KMS-11 (cell line): ENCODE measurements at regions not wholly inside any gene's neighbourhood (a gene's known extent, or its start where the extent isn't known, plus 50 kb on each side); places are given as distances from the start of the nearest gene placed in this dataset.

Source experiments
- H2AFZ ChIP-seq: fragments of 200-600 bp; sonication (generic); 2 replicates; pipeline ENCODE4 v1.6.1; 2016; ENCODE audit warnings: antibody characterized with exemption, mixed run types, low read depth
- H3K27ac ChIP-seq: fragments of 200-600 bp; sonication (generic); 2 replicates; pipeline ENCODE4 v1.6.1; 2016; ENCODE audit warnings: mild to moderate bottlenecking, mixed run types
- H3K27me3 ChIP-seq: fragments of 200-600 bp; sonication (generic); 2 replicates; pipeline ENCODE4 v1.6.1; 2017; ENCODE audit warnings: mild to moderate bottlenecking, low read depth, mixed run types, moderate library complexity; ENCODE audit not compliant: insufficient read depth
- H3K36me3 ChIP-seq: fragments of 200-600 bp; sonication (generic); 2 replicates; pipeline ENCODE4 v1.6.1; 2017; ENCODE audit warnings: mild to moderate bottlenecking, mixed run types; ENCODE audit not compliant: insufficient read depth
- H3K4me1 ChIP-seq: fragments of 200-600 bp; sonication (generic); 2 replicates; pipeline ENCODE4 v1.6.1; 2016; ENCODE audit warnings: mild to moderate bottlenecking, low read depth, mixed run types; ENCODE audit not compliant: poor library complexity, severe bottlenecking
- H3K4me2 ChIP-seq: fragments of 200-600 bp; sonication (generic); 2 replicates; pipeline ENCODE4 v1.7.0; 2016; ENCODE audit warnings: mild to moderate bottlenecking, mixed run types
- H3K4me3 ChIP-seq: fragments of 200-600 bp; sonication (generic); IDR thresholded peaks from 2 replicates; pipeline ENCODE4 v1.6.1; 2017; ENCODE audit warnings: low read depth, low read length, mixed read lengths; ENCODE audit not compliant: insufficient read depth
- H3K79me2 ChIP-seq: fragments of 200-600 bp; sonication (generic); 2 replicates; pipeline ENCODE4 v1.6.1; 2016; ENCODE audit warnings: low read depth, mixed run types; ENCODE audit not compliant: insufficient read depth
- H3K9ac ChIP-seq: fragments of 200-600 bp; sonication (generic); 2 replicates; pipeline ENCODE4 v1.6.1; 2016; ENCODE audit warnings: mild to moderate bottlenecking, mixed run types
- H4K20me1 ChIP-seq: fragments of 200-600 bp; sonication (generic); 2 replicates; pipeline ENCODE4 v1.6.1; 2016; ENCODE audit warnings: mild to moderate bottlenecking, mixed run types; ENCODE audit not compliant: insufficient read depth
- TF ChIP-seq, protein P1 (sequence below): fragments of 200-600 bp; sonication (generic); conservative IDR thresholded peaks from 2 replicates; pipeline ENCODE4 v1.6.1; 2017; ENCODE audit warnings: low read depth, mild to moderate bottlenecking, antibody characterized with exemption, low read length, moderate library complexity, mixed read lengths

- no peak overlapping the region for H3K27ac ChIP-seq
- H3K36me3 ChIP-seq = no peaks in the 10 kb centered on the region
- TF ChIP-seq, protein P1, sequence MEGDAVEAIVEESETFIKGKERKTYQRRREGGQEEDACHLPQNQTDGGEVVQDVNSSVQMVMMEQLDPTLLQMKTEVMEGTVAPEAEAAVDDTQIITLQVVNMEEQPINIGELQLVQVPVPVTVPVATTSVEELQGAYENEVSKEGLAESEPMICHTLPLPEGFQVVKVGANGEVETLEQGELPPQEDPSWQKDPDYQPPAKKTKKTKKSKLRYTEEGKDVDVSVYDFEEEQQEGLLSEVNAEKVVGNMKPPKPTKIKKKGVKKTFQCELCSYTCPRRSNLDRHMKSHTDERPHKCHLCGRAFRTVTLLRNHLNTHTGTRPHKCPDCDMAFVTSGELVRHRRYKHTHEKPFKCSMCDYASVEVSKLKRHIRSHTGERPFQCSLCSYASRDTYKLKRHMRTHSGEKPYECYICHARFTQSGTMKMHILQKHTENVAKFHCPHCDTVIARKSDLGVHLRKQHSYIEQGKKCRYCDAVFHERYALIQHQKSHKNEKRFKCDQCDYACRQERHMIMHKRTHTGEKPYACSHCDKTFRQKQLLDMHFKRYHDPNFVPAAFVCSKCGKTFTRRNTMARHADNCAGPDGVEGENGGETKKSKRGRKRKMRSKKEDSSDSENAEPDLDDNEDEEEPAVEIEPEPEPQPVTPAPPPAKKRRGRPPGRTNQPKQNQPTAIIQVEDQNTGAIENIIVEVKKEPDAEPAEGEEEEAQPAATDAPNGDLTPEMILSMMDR = no peak
- no peak overlapping the region for H2AFZ ChIP-seq
- no peaks in the 10 kb centered on the region for H4K20me1 ChIP-seq
- no peaks in the 10 kb centered on the region for H3K4me1 ChIP-seq
- no peak overlapping the region for H3K4me2 ChIP-seq
- no peak overlapping the region for H3K4me3 ChIP-seq
- H3K79me2 ChIP-seq = no peaks in the 10 kb centered on the region
- no peak overlapping the region for H3K9ac ChIP-seq
- peaks cover 5% of the 10 kb centered on the region; the same call in 1 of the 2 replicates for H3K27me3 ChIP-seq
These were observed 154.0 kb downstream of the IRF8 start for GRCh38 chr16:86052926-86053325.

GRCh38 chr16:86059253-86060171, 160.6 kb downstream of the IRF8 start:
- H3K79me2 ChIP-seq = no peaks in the 10 kb centered on the region
- no peak overlapping the region for H2AFZ ChIP-seq
- no peak overlapping the region for H3K4me2 ChIP-seq
- TF ChIP-seq, protein P1 = no peak
- no peak overlapping the region for H3K27ac ChIP-seq
- no peak overlapping the region for H3K9ac ChIP-seq
- H3K4me3 ChIP-seq = no peak overlapping the region
- H3K36me3 ChIP-seq = no peaks in the 10 kb centered on the region
- no peaks in the 10 kb centered on the region for H3K4me1 ChIP-seq
- H3K27me3 ChIP-seq = peaks cover 19% of the 10 kb centered on the region; the same call in 1 of the 2 replicates
- H4K20me1 ChIP-seq = no peaks in the 10 kb centered on the region

- no peak overlapping the region for H3K27ac ChIP-seq
- H4K20me1 ChIP-seq = no peaks in the 10 kb centered on the region
- peaks cover 19% of the 10 kb centered on the region; the same call in 1 of the 2 replicates for H3K27me3 ChIP-seq
- no peak overlapping the region for H3K9ac ChIP-seq
- TF ChIP-seq, protein P1 = no peak
- no peaks in the 10 kb centered on the region for H3K4me1 ChIP-seq
- H3K36me3 ChIP-seq = no peaks in the 10 kb centered on the region
- H3K79me2 ChIP-seq = no peaks in the 10 kb centered on the region
- no peak overlapping the region for H2AFZ ChIP-seq
- H3K4me2 ChIP-seq = no peak overlapping the region
- no peak overlapping the region for H3K4me3 ChIP-seq
These were observed 161.7 kb downstream of the IRF8 start for GRCh38 chr16:86060381-86061317.

- Histone ChIP-seq H3K4me3 (no peak overlapping the region), H3K27me3 (peaks cover 19% of the 10 kb centered on the region; the same call in 1 of the 2 replicates), H3K36me3 (no peaks in the 10 kb centered on the region), H2AFZ (no peak overlapping the region), H3K27ac (no peak overlapping the region), H4K20me1 (no peaks in the 10 kb centered on the region), H3K79me2 (no peaks in the 10 kb centered on the region), H3K4me1 (no peaks in the 10 kb centered on the region), H3K4me2 (no peak overlapping the region), H3K9ac (no peak overlapping the region)
- TF ChIP-seq, protein P1 = no peak
These were observed 162.3 kb downstream of the IRF8 start for GRCh38 chr16:86061318-86061695.
